Type B pancreatic cell (in vitro differentiated cells): ENCODE measurements at regions not wholly inside any gene's neighbourhood (a gene's known extent, or its start where the extent isn't known, plus 50 kb on each side); places are given as distances from the start of the nearest gene placed in this dataset.
A peak's percentile ranks its signal among the peaks of the same experiment; 100 is the strongest.

Experiments
- DNase-seq: peaks from one replicate; pipeline ENCODE4 v3.0.0; 2021; ENCODE audit warnings: mixed read lengths; ENCODE audit not compliant: unreplicated experiment; ENCODE audit errors: extremely low spot score
- H3K27ac Mint-ChIP-seq: 2 replicates; pipeline ENCODE4 v1.8.0; 2021; ENCODE audit warnings: mild to moderate bottlenecking, mixed read lengths
- H3K27me3 Mint-ChIP-seq: 2 replicates; pipeline ENCODE4 v1.8.0; 2021; ENCODE audit warnings: mixed read lengths
- H3K36me3 Mint-ChIP-seq: 2 replicates; pipeline ENCODE4 v1.8.0; 2021; ENCODE audit warnings: mixed read lengths
- H3K4me1 Mint-ChIP-seq: one replicate; pipeline ENCODE4 v1.8.0; 2021; ENCODE audit warnings: mixed read lengths; ENCODE audit not compliant: unreplicated experiment
- H3K4me3 Mint-ChIP-seq: 2 replicates; pipeline ENCODE4 v1.8.0; 2021; ENCODE audit warnings: mild to moderate bottlenecking, mixed read lengths
- H3K9me3 Mint-ChIP-seq: 2 replicates; pipeline ENCODE4 v1.8.0; 2021; ENCODE audit warnings: mixed read lengths
- CTCF ChIP-seq: fragments of 200-600 bp; sonication (generic); conservative IDR thresholded peaks from 2 replicates; pipeline ENCODE4 v1.5.0; 2021; ENCODE audit warnings: antibody characterized with exemption, mild to moderate bottlenecking

DNA sequence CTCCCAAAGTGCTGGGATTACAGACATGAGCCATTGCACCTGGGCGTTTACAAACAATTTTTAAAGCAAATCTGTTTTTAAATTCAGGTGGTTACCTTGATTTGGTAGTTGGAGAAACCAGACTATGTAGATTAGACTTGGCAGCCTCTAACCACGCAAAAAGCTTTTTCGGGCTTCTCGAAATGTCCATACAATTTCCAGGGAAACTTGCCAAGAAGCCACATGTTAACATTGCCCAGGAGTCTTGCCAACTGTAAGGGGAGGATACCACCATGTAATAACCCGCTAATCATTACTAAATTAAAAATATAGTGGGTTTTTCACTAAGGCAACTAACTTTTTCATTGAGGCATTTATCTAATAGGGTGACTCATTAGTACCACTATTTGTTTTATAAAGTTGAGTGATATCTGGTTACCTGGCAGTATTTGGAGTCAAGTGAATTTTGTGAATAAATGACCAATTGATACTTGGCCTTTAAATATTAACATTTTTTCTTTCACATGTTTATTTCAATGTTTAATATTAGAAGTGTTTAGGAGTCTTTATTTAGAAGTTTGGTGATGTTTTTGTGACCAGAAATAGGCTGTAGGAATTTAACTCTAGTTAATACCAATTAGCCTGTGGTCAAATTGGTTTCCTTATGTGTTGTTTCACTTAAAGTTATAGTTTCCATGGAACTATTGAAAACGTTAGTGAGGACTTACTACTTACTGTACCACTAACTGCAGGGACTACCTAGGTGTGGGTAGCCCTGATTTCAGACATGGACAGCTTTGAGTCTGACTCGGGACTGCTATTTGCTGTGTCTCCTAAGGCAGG is 61.3 kb downstream of the CLDN34 start:
- Mint-ChIP-seq H3K36me3 (peaks cover 17% of the 10 kb centered on the region), H3K27me3 (no peaks in the 10 kb centered on the region), H3K4me1 (no peaks in the 10 kb centered on the region), H3K4me3 (no peak overlapping the region), H3K27ac (no peak overlapping the region), H3K9me3 (peaks cover 9% of the 10 kb centered on the region)
- no peak for TF ChIP-seq CTCF
- no peak for DNase-seq

- Mint-ChIP-seq H3K36me3 (peaks cover 11% of the 10 kb centered on the region), H3K27me3 (no peaks in the 10 kb centered on the region), H3K4me3 (no peak overlapping the region), H3K27ac (no peak overlapping the region), H3K4me1 (no peaks in the 10 kb centered on the region), H3K9me3 (peaks cover 4% of the 10 kb centered on the region)
- no peak for TF ChIP-seq CTCF
- no peak for DNase-seq
Observed at GRCh38 chrX:10030570-10030969, 63.4 kb downstream of the CLDN34 start.

DNA sequence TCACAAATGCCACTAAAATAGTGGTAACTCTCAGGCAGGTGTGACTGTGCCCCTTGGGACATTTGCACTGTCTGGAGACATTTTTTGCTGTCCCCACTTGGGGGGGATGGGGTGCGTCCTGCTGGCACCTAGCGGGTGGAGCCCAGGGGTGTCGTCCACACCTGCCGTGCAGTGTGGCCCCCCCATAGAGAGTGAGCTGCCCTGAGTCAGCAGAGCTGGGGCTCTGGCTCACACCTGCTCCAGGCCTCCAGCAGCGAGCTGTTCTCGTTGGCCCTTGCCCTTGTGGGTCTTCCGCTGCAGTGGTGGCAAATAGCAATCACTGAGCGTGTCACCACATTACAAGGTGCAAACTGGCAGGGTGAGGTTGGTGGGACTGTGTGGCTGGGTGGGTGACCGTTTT is 64.6 kb downstream of the CLDN34 start:
- Mint-ChIP-seq H3K27ac (no peak overlapping the region), H3K27me3 (no peaks in the 10 kb centered on the region), H3K36me3 (peaks cover 8% of the 10 kb centered on the region), H3K9me3 (peaks cover 8% of the 10 kb centered on the region), H3K4me3 (no peak overlapping the region), H3K4me1 (no peaks in the 10 kb centered on the region)
- DNase-seq, result no peak
- TF ChIP-seq CTCF, result no peak

DNA sequence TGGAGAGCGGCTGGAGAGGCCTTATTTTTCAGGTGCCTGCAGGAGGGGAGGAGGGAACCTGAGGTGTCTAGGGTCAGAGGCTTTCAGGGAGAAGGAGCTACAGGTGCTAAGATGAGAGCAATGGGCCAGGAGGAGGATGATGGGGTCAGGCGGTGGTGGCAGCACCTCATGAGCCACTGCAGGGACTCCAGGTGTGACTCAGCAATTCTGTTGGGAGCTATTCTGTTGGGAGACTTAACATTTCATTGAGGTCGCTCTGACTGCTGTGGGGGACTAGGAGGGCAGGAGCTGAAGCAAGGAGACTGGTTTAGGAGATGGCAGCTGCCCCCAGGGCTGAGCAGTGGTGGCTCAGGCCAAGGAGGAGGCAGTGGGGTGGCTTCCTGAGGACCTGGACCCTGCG is 65.0 kb downstream of the CLDN34 start:
- no peak for DNase-seq
- Mint-ChIP-seq H3K27ac (peak overlapping the region; percentile 36), H3K4me1 (no peaks in the 10 kb centered on the region), H3K9me3 (peaks cover 8% of the 10 kb centered on the region), H3K4me3 (no peak overlapping the region), H3K27me3 (no peaks in the 10 kb centered on the region), H3K36me3 (peaks cover 5% of the 10 kb centered on the region)
- TF ChIP-seq CTCF, result no peak

DNA sequence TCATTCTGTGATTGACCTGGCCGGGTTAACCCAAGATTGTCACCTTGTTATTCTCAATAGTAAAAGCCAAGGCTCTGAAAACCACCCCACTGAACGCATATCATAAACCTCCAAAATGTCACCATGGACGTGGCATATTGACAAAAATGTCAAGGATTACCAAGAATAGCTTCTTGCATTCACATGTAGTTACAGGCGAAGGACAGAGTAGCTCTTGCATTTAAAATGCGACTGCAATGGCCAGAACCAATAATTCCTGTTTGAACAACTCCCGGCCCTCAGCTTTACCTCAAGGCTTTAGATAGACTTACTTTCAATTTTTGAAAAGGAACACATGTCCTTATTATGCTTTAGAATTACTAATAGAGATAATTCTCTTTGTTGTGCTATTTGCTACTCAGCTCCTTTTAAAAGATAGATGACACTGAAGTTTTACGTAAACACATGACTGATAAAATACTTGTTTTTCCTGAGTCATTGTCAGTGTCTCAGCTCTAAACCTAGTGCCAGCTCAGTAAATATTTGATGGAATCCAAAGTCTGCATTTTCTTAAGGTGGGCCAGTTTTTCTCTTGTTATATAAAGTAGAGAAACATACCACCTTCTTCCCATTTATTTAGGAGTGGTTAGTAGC is 66.3 kb downstream of the CLDN34 start:
- Mint-ChIP-seq H3K4me1 (no peaks in the 10 kb centered on the region), H3K36me3 (no peaks in the 10 kb centered on the region), H3K27ac (peak overlapping the region; percentile 73), H3K27me3 (no peaks in the 10 kb centered on the region), H3K9me3 (peaks cover 4% of the 10 kb centered on the region), H3K4me3 (peak overlapping the region; percentile 3)
- DNase-seq, result no peak
- TF ChIP-seq CTCF, result no peak
